NCI-H1694 treated with DMSO at 0.1 percent for 48 hours (cell line): ENCODE measurements at regions not wholly inside any gene's neighbourhood (a gene's known extent, or its start where the extent isn't known, plus 50 kb on each side); places are given as distances from the start of the nearest gene placed in this dataset.

ENCODE experiments used
- DNase-seq: peaks from one replicate; lab custom pipeline; 2025; lab: John Stamatoyannopoulos, UW

DNA sequence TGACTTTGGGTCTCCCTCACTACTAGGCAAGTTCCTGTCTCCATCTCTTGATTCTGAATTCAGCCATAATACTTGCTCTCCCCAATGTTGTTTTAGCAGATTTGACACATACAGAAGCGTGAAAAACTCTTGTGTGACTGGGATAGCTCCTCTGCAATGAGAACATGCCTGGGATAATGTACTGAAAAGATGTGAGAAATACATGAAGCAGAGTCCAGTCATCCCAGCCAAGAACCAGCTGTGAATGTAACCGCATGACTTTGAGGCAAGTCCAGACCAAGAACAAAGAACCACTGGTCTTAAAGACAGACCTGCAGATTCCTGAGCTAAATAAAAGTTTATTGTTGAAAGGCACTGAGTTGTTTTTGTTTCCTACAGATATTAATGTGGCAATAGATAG is 135.0 kb downstream of the NMUR2 start:
- no peak for DNase-seq

DNA sequence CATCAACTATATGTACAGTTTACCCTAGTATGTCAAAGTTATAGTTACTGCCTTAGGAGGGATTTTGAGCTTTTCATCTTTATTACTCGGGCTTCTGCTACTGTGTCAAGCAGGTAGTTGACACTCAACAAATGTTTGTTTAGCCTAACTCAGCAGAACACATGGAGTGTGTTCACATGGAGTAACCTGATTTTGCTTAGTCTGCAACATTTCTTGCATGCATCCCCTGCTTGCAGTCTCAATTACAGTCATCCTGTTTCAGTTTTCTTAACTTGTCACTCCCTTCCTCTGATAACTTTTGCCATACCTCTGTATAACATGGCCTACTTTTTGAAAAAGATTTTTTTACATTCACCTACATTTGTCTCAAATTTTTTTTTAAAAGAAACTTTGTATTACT is 135.5 kb downstream of the NMUR2 start:
- DNase-seq: no peak

DNA sequence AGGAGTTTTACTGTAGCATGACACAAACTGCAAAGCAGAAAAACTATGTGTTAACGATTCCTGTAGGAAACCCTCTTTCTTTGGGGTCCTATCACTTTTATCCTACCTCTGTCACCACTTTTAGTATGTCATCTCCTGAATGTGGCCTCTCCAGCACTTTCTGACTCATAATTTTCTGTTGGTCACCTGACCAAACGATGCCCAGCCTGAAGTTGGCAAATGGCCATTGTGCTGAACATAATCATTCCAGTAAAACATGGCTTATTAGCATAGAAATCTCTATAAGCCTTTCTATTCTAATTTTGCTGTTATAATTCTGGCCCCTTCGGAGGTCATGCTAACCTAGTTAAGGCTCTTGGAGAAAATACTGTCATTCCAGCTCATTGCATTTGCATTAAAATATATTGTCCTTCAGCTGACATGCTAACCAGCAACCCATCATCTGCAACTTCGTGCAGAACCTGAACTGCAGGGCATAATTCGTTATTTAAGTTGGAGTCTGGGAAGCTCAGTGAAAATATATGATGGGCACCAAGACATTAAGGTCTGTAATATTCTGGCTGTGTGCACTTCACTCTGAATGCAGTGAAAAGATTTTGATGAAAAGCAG is 140.3 kb downstream of the NMUR2 start:
- no peak for DNase-seq

DNA sequence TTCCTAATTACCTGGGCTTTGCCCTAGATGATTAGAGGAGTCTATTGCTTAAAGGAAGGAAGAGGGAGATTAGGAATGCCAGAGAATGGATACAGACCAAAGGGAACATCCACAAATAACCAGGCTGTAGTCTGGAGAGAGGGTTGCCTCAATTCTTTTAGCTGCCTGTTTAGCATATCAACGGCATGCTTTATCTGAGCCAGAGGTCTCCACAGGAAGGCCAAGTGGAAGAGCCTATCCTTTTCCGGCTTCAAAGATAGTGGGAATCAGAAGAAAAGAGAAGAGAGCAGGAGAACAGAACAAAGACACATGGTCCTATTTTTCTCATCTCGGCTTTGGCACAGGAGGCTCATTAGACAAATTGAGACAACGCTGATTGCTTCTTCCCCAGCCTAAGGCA is 142.4 kb downstream of the NMUR2 start:
- no peak for DNase-seq

DNA sequence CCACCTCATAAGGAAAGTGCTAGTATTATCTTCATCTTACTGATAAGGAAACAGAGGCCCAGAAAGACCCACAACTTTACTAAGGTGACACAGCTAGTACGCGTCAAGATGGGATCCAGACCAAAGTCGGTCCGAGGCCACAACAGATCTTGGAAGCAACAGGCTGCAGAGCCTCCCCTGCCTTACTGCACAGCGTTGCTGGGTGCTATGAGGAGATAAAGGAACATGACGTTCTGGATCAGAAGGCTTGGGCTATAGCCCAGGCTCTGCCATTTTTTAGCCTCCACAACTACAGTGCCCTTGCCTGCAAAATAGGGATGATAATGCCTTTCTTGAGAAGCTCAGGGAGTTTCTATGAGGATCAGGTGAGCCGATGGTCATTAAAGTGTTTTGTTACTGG is 144.1 kb downstream of the NMUR2 start:
- DNase-seq: no peak

DNA sequence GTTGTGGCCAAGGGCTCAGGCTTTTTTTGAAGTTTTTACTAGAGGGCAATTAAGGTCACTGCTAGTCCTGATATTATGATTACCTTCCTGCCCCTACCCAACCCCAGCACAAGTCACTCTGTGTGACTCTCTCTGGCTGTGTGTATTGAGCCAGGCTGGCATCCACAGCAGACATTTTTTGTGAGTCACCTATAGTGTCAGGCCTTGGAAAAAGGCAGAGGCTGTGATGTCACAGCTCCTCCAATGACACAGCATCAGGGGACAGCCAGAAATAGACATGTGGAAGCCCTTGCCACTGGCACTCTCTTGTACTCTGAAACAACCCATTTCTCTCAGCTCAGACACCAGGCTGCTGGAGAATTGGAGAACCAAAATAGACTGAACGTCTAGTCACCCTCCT is 145.4 kb downstream of the NMUR2 start:
- no peak for DNase-seq

DNA sequence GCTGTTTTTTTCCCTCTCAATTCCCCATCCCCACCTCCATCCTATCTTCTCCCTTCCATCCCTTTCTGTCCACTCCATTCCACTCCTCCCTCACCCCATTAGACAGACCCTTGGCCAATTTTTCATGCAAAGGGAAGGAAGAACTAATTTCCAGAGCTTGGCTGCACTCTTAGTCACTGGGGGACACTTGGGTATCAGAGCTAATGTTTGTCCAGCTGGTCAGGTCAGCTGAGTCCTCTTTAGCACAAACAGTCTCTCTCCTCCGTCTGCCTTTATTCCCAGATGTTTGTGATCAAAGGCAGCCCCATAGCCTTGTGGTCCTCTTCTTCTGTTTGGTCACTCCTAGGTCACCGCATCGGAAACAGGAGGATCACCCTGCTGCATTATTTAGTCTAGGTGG is 148.5 kb downstream of the NMUR2 start:
- no peak for DNase-seq

DNA sequence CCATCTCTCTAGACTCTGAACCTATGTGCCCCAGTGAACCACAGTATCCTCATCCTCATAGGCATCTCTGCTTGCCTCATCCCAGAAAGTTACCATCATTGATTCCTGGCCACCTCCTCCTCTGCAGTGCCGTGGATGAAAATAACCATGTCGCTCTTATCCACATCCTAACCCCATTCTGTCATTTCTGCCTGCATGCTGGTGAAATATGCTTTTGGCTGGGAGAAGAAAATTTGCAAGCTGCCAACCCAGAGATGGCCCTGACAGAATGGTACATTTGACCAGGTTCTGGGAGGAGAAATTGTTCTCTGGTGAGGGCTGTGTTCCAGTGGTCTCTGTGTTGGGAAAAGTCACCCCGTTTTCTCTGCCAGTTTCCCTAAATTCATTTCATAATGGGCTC is 149.7 kb downstream of the NMUR2 start:
- no peak for DNase-seq

DNA sequence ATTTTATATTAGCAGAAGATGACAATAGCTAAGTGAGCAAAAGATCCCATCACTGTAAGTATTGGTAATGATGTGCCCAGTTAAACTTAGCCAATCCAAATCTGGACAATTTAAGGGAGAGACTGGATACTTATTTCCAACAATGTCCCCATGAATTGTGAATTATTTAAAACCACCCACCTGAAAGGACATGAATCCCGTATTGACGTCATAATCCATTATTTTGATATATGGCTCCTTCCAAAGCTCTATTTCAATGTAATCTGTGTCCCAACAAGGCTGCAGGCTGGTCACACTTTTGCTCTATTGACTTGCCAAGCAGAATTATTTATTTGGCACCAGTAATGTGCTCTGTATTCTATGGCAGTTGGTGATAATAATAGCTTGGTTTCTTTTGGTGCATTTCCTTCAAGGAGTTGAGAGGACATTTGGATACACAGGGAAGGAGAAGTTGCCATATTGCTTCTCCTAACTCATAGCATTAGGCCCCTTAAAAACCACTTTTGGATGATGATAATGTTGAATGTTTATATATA is 157.2 kb downstream of the NMUR2 start:
- no peak for DNase-seq

DNA sequence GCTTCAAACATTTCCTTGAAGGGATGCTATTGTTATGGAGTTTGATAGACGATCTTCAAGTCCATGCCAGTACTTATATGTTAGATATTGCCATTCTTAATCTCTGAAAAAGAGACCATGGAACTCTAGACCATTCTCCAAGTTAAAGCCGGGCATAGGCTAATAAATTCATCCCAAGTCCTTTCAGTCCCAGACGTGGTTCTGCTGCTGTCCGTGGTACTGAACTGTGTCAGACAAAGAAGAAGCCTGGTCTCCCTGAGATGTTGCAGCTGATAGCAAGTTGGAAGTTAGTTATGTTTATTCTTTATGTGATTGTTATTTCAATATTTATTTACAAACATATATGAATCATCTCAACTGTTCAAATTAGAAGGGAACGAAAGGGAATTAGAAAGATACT is 158.7 kb downstream of the NMUR2 start:
- no peak for DNase-seq

DNA sequence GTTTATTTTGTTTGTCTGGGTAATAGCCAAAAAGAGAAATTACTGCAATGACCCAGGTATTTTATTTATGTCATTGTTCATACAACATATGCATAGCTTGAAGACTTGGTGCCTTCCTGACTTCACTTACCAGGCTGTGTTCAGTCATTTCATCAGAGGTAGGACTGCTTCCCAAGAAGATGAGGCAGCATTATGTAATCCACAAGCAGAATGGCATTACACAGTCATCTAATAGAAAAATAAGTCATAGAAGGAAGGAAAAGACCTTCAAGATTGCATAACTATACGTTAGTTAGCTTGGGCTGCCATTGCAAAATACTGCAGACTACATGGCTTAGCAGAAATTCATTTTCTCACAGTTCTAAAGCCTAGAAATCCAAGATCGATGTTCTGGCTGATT is 167.5 kb downstream of the NMUR2 start:
- DNase-seq: no peak

DNA sequence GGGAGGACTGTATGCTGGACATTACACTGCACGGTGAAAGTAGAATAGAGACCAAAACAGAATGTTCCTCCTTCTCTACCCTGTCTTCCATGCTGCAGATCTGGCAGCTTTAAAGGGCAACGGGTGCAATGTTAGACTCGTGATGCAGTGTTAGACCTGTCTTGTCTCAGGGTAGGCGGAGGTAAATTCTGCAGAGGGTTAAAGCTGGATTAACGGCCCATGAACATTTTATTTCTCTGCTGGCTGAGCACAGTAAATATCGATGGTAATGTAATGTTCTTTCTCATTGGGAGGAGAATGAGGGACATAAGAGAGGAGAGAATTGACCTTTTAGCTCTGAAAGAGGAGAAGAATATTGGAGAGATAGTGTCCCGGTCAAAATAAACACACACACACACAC is 178.9 kb downstream of the NMUR2 start:
- DNase-seq: no peak

DNA sequence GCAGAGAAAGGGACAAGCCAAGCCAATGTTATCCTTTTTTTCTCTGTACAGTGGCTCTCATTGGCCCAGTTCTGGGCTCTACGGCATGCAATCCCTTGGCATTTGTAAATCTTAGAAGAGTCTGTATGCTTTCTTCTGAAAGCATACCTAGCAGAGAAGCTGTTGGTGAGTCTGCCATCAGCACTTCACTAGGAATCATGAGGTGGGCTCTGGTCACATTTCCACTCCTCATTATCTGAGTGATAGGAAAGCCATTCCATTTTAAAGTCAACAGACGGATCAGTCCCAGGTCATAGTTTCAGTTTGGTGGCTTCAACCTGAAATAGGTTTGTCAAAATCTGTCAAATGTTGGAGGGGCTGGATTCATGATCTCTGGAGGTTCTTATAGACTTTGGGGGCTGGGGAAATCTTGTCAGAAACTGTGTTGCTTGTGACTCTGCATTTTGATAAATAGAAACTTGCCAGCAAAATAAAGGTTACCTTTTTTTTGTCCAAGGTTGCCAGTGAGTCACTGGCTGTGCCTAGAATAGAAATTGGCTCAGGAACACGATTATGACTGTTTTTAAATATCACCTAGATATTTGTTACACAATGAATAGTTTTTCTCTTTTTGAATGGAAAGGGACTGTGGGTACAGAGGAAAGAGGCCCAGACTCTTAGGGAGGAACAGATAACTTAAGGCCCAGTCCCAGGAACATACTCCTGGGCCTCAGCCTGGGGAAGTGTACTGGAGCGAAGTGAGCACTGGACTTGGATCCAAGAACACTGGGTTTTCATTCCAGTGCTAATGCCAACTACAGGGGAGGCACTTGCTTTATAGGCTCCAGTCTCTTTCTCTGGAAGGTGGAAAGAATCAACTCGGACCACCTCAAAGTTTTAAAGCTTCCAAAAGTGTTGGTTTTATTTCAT is 183.1 kb downstream of the NMUR2 start:
- DNase-seq: no peak

DNA sequence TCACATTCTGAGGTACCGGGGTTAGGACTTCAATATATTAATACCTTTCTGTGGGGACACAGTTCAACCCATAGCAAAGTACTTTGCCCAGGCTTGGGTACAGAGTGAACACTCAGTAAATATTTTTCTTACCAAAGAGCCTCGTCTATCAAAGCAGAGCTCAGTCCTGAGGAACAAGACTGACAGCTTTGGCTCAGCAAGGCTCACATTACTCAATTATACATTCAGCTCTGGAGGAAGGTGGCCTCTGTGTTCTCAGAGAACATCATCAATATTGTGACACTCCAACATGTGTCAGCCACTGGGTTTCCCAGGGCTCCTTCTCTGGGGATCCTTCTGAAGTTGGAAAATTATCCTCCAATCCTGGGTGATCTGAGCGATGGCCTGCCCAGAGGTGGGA is 186.4 kb downstream of the NMUR2 start:
- no peak for DNase-seq

DNA sequence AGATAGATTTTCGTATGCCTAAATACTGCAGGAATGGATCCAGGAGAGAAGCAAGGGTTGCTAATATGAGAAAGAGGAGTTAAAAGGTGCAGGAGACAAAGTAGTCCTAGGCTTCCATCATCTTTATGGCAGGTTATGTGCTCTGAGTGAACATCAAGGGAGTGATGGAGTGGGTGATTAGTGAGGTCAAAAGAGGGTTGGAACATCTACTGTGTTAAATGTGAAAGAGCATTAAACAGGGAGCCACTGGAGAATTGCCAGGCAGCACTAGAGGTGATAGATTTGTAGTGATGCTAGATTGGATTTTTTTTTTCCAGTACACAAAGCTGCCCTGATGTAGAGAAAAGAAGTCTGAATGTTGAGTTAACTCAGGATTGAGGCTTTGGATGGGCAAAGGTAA is 199.3 kb downstream of the NMUR2 start:
- no peak for DNase-seq

DNA sequence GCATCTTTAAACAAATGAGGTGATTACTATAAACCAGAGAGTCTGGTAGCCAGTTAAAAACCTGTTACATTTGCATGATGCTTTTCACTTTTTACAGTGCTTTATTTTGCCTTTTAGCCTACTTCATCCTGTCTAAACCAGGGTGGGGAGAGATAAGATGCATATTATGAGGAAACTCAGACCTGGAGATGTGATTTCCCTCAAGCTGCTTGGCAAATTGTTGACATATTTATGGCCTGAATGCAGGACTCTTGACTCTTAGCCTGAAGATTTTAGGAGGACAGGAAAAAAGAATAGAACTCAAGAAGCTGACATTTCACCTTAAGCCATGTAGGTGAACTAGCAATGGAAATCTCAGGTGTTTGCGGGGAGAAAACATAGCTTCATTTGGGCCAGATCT is 202.8 kb downstream of the NMUR2 start:
- DNase-seq: no peak

DNA sequence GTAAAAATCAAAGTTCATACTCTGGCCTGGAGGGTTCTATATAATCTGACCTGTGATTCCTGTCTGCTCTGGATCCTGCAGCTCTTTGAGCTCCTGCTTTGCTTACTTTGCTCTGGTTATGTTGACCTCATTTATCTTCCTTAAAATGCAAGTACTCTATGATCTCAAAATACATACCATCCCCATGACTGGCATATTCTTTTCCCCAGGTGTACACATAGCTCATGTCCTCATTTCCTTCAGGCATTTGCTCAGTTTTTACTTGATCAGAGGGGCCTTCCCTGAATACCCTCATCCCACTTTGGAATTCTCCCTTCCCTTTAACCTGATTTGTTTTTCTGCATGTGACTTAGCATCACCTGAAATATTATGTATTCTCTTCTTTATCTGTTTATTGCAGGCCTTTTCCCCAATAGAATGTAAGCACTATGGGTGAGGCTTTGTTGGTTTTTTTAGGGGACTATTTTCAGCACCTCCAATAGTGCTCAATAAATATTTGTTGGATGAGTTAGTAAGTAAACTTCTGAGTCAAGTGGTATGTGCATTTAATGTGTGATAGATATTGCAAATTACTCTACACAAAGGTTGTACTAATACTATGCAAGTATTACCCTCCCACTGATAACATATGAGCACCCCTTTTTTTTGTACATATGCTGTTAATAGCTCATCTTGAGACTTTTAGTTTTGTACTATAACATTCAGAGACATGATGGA is 211.5 kb downstream of the NMUR2 start:
- no peak for DNase-seq

DNA sequence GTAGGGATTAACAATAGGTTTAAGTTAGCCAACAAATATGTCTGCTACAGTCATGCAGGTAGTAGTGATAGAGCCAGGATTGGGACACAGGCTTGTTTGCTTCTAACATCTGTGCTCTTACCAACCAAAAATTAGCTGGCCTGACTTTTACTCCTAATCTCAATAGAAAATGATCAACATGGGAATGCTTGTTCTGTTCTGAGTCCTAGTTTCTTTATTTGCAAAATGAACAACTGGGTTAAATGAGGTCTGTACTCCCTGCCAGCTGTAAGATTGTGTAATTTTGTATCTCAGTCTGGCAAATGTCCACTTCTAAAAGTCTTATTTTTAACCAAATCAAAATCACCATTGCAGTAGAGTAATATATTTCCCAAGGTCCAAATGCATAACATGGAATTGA is 216.8 kb downstream of the NMUR2 start:
- no peak for DNase-seq

DNA sequence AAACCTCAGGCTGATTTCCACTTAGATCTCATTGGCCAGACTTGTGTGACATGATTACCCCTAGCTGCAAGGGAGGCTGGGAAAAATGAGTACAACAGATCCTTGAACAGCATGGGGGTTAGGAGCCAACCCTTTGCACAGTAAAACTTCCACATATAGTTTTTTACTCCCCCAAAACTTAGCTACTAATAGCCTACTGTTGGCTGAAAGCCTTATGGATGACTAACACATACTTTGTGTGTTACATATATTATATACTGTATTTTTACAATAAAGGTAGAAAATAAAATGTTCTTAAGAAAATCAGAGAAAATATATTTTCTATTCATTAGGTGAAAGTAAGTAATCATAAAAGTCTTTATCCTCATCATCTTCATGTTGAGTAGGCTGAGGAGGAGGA is 217.4 kb downstream of the NMUR2 start:
- no peak for DNase-seq

DNA sequence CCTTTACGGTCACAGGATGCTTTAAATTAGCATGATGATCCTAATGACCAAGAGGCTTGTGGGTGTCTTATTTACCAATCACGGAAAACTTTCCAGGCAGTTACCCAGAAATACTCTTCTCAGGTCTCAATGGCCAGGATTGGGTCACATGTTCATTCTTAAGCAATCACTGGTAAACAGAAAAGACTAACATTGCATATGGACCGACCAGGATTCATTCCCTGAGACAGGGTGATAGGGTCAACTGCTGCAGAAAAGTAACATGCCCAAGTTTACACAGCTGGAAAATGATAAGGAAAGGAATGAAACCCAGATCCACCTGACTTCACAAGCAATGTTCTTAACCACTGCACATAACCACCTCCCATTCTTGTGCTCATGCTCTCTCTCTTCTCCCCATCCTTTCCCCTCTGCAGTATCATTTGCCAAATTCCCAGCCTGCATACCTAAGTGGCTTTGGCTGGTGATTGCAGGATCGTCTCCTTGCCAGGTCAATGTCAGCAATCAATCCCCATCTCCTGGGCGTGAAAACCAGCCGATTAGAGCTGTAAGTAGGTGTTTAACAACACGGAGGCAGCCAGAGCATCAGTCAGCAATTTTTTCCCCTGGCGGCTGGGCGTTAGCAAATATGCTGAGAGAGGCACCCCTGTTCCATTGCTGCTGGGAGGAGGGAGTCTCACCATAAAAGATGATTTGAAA is 219.4 kb downstream of the NMUR2 start:
- DNase-seq: no peak

DNA sequence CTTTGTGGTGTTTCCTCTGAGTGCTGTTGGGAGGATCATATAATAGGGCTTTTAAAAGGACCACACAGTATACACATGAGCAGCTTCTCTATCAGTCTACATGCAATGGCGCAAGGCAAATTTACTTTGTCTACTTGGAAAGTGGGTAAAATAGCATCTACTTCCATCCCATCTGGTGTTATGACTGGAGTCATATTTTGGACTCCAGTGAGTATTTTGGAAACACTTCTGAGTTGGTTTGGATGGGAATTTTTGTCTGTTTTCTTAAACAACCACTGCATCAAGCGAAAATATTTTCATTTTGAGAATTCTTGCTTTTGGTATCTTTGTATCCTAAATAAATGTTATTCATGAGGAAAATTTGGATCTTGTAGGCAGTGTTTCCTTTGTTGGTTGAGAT is 220.8 kb downstream of the NMUR2 start:
- DNase-seq: no peak

DNA sequence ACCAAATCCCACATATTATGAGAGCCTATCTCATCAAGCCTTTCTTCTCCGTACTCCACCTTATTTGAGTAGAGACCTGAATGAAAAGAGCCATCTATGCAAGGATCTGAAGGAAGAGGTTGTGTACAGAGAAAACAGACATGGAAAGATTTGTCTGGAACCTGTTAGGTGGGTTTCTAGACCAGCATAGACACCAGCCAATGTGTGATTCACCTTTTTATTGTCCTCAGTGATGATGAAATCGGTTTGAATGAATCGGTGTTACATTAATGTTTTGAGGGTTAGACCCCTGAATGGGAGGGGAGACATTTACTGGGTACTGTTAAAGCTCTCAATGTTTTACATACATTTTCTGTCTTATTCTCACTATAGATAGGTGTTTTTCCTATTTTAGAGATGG is 223.6 kb downstream of the NMUR2 start:
- DNase-seq: no peak
